Ovary (tissue), 7 donors: ENCODE measurements at regions not wholly inside any gene's neighbourhood (a gene's known extent, or its start where the extent isn't known, plus 50 kb on each side); places are given as distances from the start of the nearest gene placed in this dataset.

ENCODE experiments used
- DNase-seq, 5 donors: peaks; one replicate each; pipeline ENCODE4 v3.0.0-alpha.2; 2019 to 2020
- H3K27ac ChIP-seq, 2 donors: fragments of 200-600 bp; one replicate each; pipeline versions ENCODE4 v1.5.1 to v1.8.0; 2019 to 2022
- H3K27me3 ChIP-seq: fragments of 200-600 bp; one replicate; pipeline ENCODE4 v1.8.0; 2022
- H3K36me3 ChIP-seq: fragments of 200-600 bp; sonication (generic); one replicate; pipeline ENCODE4 v1.5.1; 2019
- H3K4me1 ChIP-seq: one replicate; pipeline ENCODE4 v1.8.1; 2013; ENCODE audit warnings: mild to moderate bottlenecking, moderate library complexity; ENCODE audit not compliant: insufficient read depth
- H3K4me3 ChIP-seq: fragments of 200-600 bp; sonication (generic); one replicate; pipeline ENCODE4 v1.5.1; 2017
- H3K9me3 ChIP-seq, 2 donors: fragments of 200-600 bp in 1 of 2; sonication (generic) in 1 of 2; one replicate each; pipeline versions ENCODE4 v1.5.1 to v1.8.1; 2013 to 2019; ENCODE audit warnings: mild to moderate bottlenecking in 1 of 2, moderate library complexity in 1 of 2
- CTCF ChIP-seq, 3 donors: fragments of 450-650 bp in 2 of 3; fragments of 200-600 bp in 1 of 3; IDR thresholded peaks; one replicate each; pipeline versions ENCODE4 v1.5.1 to v1.8.0; 2016 to 2022; ENCODE audit warnings: antibody characterized with exemption in 3 of 3, mild to moderate bottlenecking in 1 of 3
- EP300 ChIP-seq: sonication (generic); formaldehyde crosslinking; IDR thresholded peaks from one replicate; pipeline ENCODE4 v1.6.1; 2017; ENCODE audit warnings: antibody characterized with exemption
- POLR2A ChIP-seq: fragments of 450-650 bp; IDR thresholded peaks from one replicate; pipeline ENCODE4 v1.6.1; 2017; ENCODE audit warnings: antibody characterized with exemption, mild to moderate bottlenecking, moderate library complexity
- WGBS, 3 donors: extraction: QIAGEN DNeasy Blood & Tissue Kit in 1 of 3; methylation state at CpG; one replicate each; pipeline versions ENCODE4 v1.1.5 to v1.1.7; 2013 to 2017; 5-methylcytosine and 5-hydroxymethylcytosine counted together
- intact Hi-C, 4 donors: fragments of 100-400 bp; cut with DNase I; formaldehyde crosslinking; loops; one replicate each; pipeline versions ENCODE4 v1.11.0 to v1.15.1; 2022 to 2023
- donor health status: DM: no; HTN: no; CAD: no; lungs with moderate emphysema.
- donor health status: DM: no; HTN: no; CAD: no.
- donor health status: Bipolar disorder and iron deficiency.
- donor health status: DM: no; HTN: no; CAD: no.
- donor health status: DM: yes; HTN: yes; CAD: no.

GRCh38 chr3:194766845-194767244 is 81.2 kb downstream of the FAM43A start:
- no peak overlapping the region for H3K27ac ChIP-seq
- peaks cover 3% of the 10 kb centered on the region for H3K4me1 ChIP-seq
- no peaks in the 10 kb centered on the region for H3K36me3 ChIP-seq
- H3K27me3 ChIP-seq: no peaks in the 10 kb centered on the region
- no peak overlapping the region for H3K4me3 ChIP-seq
- 71 to 80% (median 80%) methylated on average over 7 of the region's 7 CpGs for WGBS, 3 donors
- DNase-seq: no peak
- no peak for TF ChIP-seq EP300
- no peak for TF ChIP-seq POLR2A
- no peak for TF ChIP-seq CTCF (IDR thresholded peaks at IDR 0.05)
- no peaks in the 10 kb centered on the region for H3K9me3 ChIP-seq
- intact Hi-C loops: no loop called here

GRCh38 chr3:194767446-194768207 is 81.9 kb downstream of the FAM43A start:
- WGBS, 3 donors: 70 to 74% (median 72%) methylated on average over 8 of the region's 8 CpGs
- Histone ChIP-seq H3K27ac (no peak overlapping the region), H3K36me3 (no peaks in the 10 kb centered on the region), H3K27me3 (no peaks in the 10 kb centered on the region), H3K4me1 (peaks cover 3% of the 10 kb centered on the region), H3K9me3 (no peaks in the 10 kb centered on the region), H3K4me3 (no peak overlapping the region)
- TF ChIP-seq CTCF (IDR thresholded peaks at IDR 0.05): no peak
- TF ChIP-seq EP300: no peak
- TF ChIP-seq POLR2A: no peak
- no peak for DNase-seq
- intact Hi-C loops: no loop called here

- no peaks in the 10 kb centered on the region for H3K27me3 ChIP-seq
- TF ChIP-seq CTCF (IDR thresholded peaks at IDR 0.05) (no peak), POLR2A (no peak), EP300 (no peak)
- H3K4me1 ChIP-seq: peaks cover 3% of the 10 kb centered on the region
- peak overlapping the region; percentile 5 for H3K4me3 ChIP-seq
- no peaks in the 10 kb centered on the region for H3K36me3 ChIP-seq
- 72 to 81% (median 78%) methylated on average over 10 of the region's 10 CpGs for WGBS, 3 donors
- intact Hi-C loops: no loop called here
- H3K9me3 ChIP-seq: no peaks in the 10 kb centered on the region
- peak in 2 of 5 donors; percentile 35 to 38 for DNase-seq
- H3K27ac ChIP-seq: no peak overlapping the region
These were observed 82.9 kb downstream of the FAM43A start for GRCh38 chr3:194768586-194768985.

GRCh38 chr3:194769020-194769643 is 83.4 kb downstream of the FAM43A start:
- Histone ChIP-seq H3K27me3 (no peaks in the 10 kb centered on the region), H3K27ac (no peak overlapping the region), H3K4me3 (peak overlapping the region; percentile 22), H3K36me3 (no peaks in the 10 kb centered on the region), H3K4me1 (peaks cover 3% of the 10 kb centered on the region), H3K9me3 (no peaks in the 10 kb centered on the region)
- DNase-seq: peak; percentile 86 to 95 (median 88)
- WGBS, 3 donors: 0 to 2% (median 1%) methylated on average over 16 of the region's 16 CpGs
- intact Hi-C loops: no loop called here
- TF ChIP-seq EP300: no peak
- TF ChIP-seq POLR2A: no peak
- TF ChIP-seq CTCF (IDR thresholded peaks at IDR 0.05): no peak
